Naive thymus-derived CD8-positive, alpha-beta T cell (primary cell): ENCODE measurements at regions not wholly inside any gene's neighbourhood (a gene's known extent, or its start where the extent isn't known, plus 50 kb on each side); places are given as distances from the start of the nearest gene placed in this dataset.
"Not testable (repeated sequence)": the region's sequence is repeated elsewhere in the genome, so short reads cannot be mapped to it uniquely, and the experiment has no call there.

Experiments
- ATAC-seq, 2 donors: fragments of 150-1000 bp; cut with Tn5 transposase in 1 of 2; sonication (Bioruptor Pico), chemical (Tn5 transposase) in 1 of 2; 1 replicate in 1 of 2; 2 replicates in 1 of 2; pipeline ENCODE4 v1.10.0; 2021; ENCODE audit warnings: mild to moderate bottlenecking in 2 of 2, moderate library complexity in 2 of 2
- POLR2A ChIA-PET: fragments of 350-600 bp; sonication (Branson Sonifier 250); formaldehyde crosslinking; loops from one replicate; lab custom pipeline; 2021; ENCODE audit warnings: antibody characterized with exemption; lab: Charles Lee
- DNase-seq, 10 donors: peaks; one replicate each; pipeline versions ENCODE4 v3.0.0 to v3.0.0-alpha.2; 2020 to 2022
- H3K27ac Mint-ChIP-seq, 10 donors: one replicate each; pipeline ENCODE4 v1.8.0; 2020 to 2022; ENCODE audit warnings: mild to moderate bottlenecking in 10 of 10, mixed read lengths in 10 of 10, moderate library complexity in 4 of 10, inconsistent platforms in 1 of 10
- H3K27me3 Mint-ChIP-seq, 5 donors: one replicate each; pipeline ENCODE4 v1.8.0; 2021 to 2022; ENCODE audit warnings: mixed read lengths in 5 of 5
- H3K36me3 Mint-ChIP-seq, 3 donors: one replicate each; pipeline ENCODE4 v1.8.0; 2020 to 2022; ENCODE audit warnings: mixed read lengths in 3 of 3, mild to moderate bottlenecking in 2 of 3, inconsistent platforms in 1 of 3
- H3K4me1 Mint-ChIP-seq, 4 donors: one replicate each; pipeline ENCODE4 v1.8.0; 2021 to 2022; ENCODE audit warnings: mixed read lengths in 4 of 4
- H3K4me3 Mint-ChIP-seq, 10 donors: one replicate each; pipeline ENCODE4 v1.8.0; 2020 to 2022; ENCODE audit warnings: mild to moderate bottlenecking in 10 of 10, mixed read lengths in 10 of 10, moderate library complexity in 6 of 10, inconsistent platforms in 1 of 10
- H3K9me3 Mint-ChIP-seq, 9 donors: one replicate each; pipeline ENCODE4 v1.8.0; 2020 to 2022; ENCODE audit warnings: mixed read lengths in 9 of 9, mild to moderate bottlenecking in 3 of 9, inconsistent platforms in 1 of 9, moderate library complexity in 1 of 9

DNA sequence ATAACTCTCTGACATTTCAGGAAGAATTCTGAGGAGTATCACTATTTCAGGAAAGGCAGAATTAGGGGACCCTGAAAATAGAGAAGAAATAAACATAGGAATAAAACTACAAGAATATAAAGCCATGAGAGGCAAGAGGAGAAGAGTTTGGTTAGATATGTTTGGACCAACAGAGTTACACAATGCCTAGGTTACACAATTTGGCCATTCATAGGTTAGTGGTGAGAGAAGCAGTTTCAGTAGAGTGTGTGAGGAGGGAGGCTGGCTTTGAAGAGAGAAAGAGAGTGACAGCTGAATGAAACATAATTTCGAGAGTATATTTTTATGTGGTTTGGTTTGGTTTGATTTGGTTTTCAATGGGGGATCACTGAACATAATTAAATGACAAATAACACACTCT lies 783.2 kb upstream of the LRRN3 start:
- no peak overlapping the region for H3K27ac Mint-ChIP-seq
- ATAC-seq (no peak), DNase-seq (no peak)
- no peaks in the 10 kb centered on the region for H3K27me3 Mint-ChIP-seq
- H3K36me3 Mint-ChIP-seq = peaks cover 0 to 3% (median 0%) of the 10 kb centered on the region in 3 donors
- H3K4me3 Mint-ChIP-seq = no peak overlapping the region
- H3K9me3 Mint-ChIP-seq = peaks cover 0 to 13% (median 0%) of the 10 kb centered on the region in 9 donors
- POLR2A ChIA-PET = no interaction called here
- no peaks in the 10 kb centered on the region for H3K4me1 Mint-ChIP-seq

DNA sequence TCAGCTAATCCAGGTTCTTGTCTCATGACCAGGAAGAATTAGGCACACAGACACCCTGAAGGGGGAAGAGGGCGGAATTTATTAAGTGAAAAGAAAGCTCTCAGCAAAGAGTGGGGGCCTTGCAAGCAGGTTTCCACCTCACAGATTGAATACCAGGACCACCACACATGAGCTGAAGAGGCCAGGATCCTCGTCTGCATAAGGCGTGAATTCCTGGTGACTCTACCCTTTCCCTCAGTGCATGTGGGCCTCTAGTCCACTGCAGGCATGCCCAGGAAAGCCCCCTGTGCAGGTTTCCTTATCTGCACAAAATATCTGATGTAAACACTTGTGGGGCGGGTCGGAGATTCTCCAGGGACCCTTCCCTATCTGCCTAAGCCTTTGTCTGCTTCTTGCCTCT lies 782.1 kb upstream of the LRRN3 start:
- H3K4me1 Mint-ChIP-seq = no peaks in the 10 kb centered on the region
- peaks cover 0 to 13% (median 0%) of the 10 kb centered on the region in 9 donors for H3K9me3 Mint-ChIP-seq
- POLR2A ChIA-PET = no interaction called here
- no peak for DNase-seq
- H3K4me3 Mint-ChIP-seq = no peak overlapping the region
- H3K27me3 Mint-ChIP-seq = no peaks in the 10 kb centered on the region
- no peak for ATAC-seq
- peaks cover 0 to 3% (median 0%) of the 10 kb centered on the region in 3 donors for H3K36me3 Mint-ChIP-seq
- H3K27ac Mint-ChIP-seq = no peak overlapping the region

DNA sequence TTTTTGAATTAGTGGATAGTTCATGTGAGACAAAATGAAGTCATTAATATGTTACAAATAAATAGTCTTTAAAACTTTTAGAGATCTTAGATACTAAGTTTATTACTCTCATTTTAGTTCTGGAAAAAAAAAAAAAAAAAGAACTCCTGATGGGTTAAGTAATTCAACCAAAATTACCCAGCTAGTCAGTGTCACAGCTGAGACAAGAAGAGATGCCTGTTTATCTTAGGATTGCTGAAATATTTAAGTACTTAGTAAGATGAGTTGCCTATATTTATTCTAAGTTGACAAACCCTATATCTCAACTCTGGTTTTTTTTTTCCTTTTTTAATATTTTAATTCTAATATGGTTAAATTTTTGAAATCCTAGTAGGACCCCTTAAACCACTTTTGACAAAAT lies 781.0 kb upstream of the LRRN3 start:
- peaks cover 0 to 13% (median 0%) of the 10 kb centered on the region in 9 donors for H3K9me3 Mint-ChIP-seq
- DNase-seq (no peak), ATAC-seq (no peak)
- peaks cover 0 to 3% (median 0%) of the 10 kb centered on the region in 3 donors for H3K36me3 Mint-ChIP-seq
- H3K4me3 Mint-ChIP-seq = no peak overlapping the region
- H3K4me1 Mint-ChIP-seq = peaks cover 0 to 3% (median 0%) of the 10 kb centered on the region in 4 donors
- H3K27me3 Mint-ChIP-seq = no peaks in the 10 kb centered on the region
- H3K27ac Mint-ChIP-seq = no peak overlapping the region
- POLR2A ChIA-PET = no interaction called here

DNA sequence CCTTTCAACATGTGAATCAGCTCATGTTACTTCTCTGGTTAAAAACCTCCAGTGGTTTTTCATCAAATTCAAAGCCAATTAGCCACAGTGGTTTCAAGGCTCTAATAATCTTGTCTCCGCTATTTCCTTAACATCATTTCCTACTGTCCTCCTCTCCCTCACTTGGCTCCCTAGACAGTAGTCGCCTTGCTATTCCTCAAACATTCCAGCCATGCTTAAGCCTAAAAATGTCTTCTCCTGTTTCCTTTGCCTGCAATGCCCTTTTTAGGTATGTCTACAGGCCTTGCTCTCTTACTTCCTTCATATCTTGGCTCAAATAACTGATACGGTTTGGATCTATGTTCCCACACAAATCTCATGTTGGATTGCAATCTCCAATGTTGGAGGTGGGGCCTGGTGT lies 779.4 kb upstream of the LRRN3 start:
- POLR2A ChIA-PET = no interaction called here
- Mint-ChIP-seq H3K9me3 (peaks cover 0 to 13% (median 0%) of the 10 kb centered on the region in 9 donors), H3K4me3 (no peak overlapping the region), H3K27me3 (no peaks in the 10 kb centered on the region), H3K4me1 (peaks cover 0 to 3% (median 0%) of the 10 kb centered on the region in 4 donors), H3K27ac (no peak overlapping the region), H3K36me3 (peaks cover 0 to 3% (median 0%) of the 10 kb centered on the region in 3 donors)
- DNase-seq = no peak
- ATAC-seq = no peak

DNA sequence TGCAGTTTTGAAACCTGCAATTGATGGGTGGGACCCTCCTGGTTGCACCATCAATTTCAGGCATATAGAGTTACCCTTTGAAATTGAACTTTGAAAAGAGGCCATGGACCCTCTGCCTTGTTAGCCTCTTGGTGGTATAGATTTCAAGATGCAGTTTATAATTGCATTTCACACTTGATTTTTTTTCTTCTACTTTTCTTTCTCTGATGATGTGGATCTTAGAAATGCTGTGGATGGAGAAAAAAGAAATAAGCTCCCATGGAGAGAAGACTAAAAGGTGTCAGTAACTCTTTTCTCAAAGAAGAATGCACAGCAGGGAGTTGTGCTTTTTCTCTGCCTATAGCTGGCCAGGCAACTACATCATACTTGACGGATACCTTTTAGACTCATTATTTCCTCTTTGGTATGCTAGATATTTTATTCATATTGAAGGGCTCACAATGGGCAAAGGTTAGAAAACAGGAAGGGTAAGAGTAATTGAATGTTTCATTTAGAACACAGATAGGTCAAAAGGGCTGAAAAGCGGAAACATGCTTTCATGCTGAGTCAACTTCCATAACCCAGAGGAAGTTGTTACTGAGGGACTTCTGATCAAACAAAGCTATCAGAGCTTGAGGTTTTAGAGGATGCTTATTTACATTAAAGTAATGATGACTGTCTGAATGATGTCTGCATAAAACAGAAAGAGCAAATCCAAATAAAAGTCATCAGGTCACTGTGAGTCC lies 773.2 kb upstream of the LRRN3 start:
- H3K27me3 Mint-ChIP-seq = peaks cover 0 to 1% (median 0%) of the 10 kb centered on the region in 5 donors
- DNase-seq = no peak

GRCh38 chr7:110320285-110320684 lies 770.6 kb upstream of the LRRN3 start:
- H3K9me3 Mint-ChIP-seq = peaks cover 0 to 16% (median 10%) of the 10 kb centered on the region in 9 donors
- H3K4me1 Mint-ChIP-seq, H3K27me3 Mint-ChIP-seq, H3K4me3 Mint-ChIP-seq, H3K27ac Mint-ChIP-seq, ATAC-seq, POLR2A ChIA-PET, DNase-seq: not testable (repeated sequence)
- peaks cover 0 to 10% (median 0%) of the 10 kb centered on the region in 3 donors for H3K36me3 Mint-ChIP-seq

More for the DNA sequence above, 773.2 kb upstream of the LRRN3 start:
- POLR2A ChIA-PET = no interaction called here
- no peak for ATAC-seq
- Mint-ChIP-seq H3K4me1 (peaks cover 0 to 3% (median 1%) of the 10 kb centered on the region in 4 donors), H3K36me3 (peaks cover 0 to 10% (median 0%) of the 10 kb centered on the region in 3 donors), H3K9me3 (peaks cover 0 to 16% (median 10%) of the 10 kb centered on the region in 9 donors), H3K27ac (no peak overlapping the region), H3K4me3 (no peak overlapping the region)

DNA sequence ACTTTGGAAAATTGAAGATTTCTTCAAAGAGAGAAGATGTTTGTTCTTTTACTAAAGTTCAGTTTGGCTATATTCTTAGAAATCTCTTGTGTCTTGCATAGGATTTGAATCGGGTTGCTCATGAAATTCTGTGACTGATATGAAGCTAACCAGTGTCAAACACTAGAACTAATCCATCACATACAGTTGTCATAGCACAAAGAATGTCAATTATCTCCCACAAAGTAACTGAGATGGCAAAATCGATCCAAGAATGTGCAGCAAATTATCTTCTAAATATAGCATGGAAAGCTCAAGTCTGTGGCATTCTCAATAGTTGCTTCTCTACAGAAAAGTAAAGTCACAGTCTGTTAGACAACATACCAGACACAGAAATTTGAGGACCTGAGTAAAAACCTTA lies 768.1 kb upstream of the LRRN3 start:
- ATAC-seq = no peak
- DNase-seq = no peak

DNA sequence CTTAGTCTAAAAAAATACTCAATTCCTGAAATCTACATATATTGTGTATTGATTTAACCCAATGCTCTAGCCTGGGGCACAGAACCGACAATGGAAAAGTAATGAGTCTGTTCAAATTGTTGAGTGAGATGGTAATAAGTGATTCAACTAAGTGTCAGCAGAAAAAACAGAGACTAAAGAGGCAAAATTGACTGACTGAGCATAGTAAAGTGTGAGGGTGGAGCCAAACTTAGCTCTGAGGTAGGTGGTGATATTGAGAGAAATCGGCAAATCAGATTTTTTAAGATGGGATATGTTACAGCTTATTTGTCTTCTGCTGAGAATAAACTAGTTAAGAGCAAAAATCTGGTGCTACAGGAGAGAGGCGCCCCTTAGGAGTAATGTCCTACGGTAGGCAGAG lies 764.0 kb upstream of the LRRN3 start:
- H3K36me3 Mint-ChIP-seq = no peaks in the 10 kb centered on the region
- no peak for DNase-seq
- H3K4me1 Mint-ChIP-seq = no peaks in the 10 kb centered on the region
- no peak overlapping the region for H3K4me3 Mint-ChIP-seq
- no peak for ATAC-seq
- H3K9me3 Mint-ChIP-seq = peaks cover 0 to 2% (median 0%) of the 10 kb centered on the region in 9 donors
- no peaks in the 10 kb centered on the region for H3K27me3 Mint-ChIP-seq
- H3K27ac Mint-ChIP-seq = no peak overlapping the region
- POLR2A ChIA-PET = no interaction called here

More for the DNA sequence above, 768.1 kb upstream of the LRRN3 start:
- Mint-ChIP-seq H3K27ac (no peak overlapping the region), H3K4me1 (peaks cover 0 to under 1% (median 0%) of the 10 kb centered on the region in 4 donors), H3K9me3 (peaks cover 0 to 16% (median 9%) of the 10 kb centered on the region in 9 donors), H3K36me3 (peaks cover 0 to 10% (median 0%) of the 10 kb centered on the region in 3 donors), H3K27me3 (no peaks in the 10 kb centered on the region), H3K4me3 (no peak overlapping the region)
- POLR2A ChIA-PET = no interaction called here

DNA sequence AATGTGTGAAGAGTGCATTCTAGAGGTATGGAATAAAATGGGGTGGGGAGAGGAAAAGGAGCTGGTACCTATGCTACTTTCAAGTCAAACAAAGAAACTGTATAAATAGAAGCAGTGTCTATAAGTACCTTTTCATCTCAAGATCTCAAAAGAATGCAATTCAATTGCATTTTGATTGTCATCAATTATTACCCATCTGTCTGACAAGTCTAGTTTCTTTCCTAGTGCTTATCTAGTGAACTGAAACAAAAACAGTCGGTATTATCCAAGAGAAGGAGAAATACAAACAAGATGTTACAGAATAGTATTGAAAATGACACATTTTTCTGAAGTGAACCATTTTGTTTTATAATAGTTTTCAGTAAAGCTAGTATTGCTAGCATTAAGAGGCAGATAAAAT lies 754.5 kb upstream of the LRRN3 start:
- H3K4me1 Mint-ChIP-seq = no peaks in the 10 kb centered on the region
- DNase-seq = no peak
- H3K4me3 Mint-ChIP-seq = no peak overlapping the region
- POLR2A ChIA-PET = no interaction called here
- H3K9me3 Mint-ChIP-seq = peaks cover 0 to 5% (median 2%) of the 10 kb centered on the region in 9 donors
- ATAC-seq = no peak
- no peaks in the 10 kb centered on the region for H3K36me3 Mint-ChIP-seq
- no peaks in the 10 kb centered on the region for H3K27me3 Mint-ChIP-seq
- H3K27ac Mint-ChIP-seq = no peak overlapping the region

DNA sequence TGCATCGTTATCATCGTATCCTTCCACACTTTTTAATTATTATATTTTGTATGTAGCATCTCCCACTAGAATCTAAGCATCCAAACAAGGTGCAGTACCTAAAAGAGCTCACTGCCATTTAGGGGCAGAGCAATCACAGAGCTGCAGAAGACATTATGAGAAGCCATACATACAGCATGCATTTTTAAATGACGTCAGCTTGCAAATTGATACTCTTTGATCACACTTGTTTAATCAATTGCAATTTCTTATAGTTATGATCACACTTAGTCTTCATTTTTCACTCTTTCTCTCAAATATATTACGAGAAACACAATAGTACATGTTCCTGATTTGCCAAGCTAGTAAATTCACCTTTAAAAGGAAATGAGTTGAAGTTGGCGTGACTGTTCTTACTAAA lies 753.3 kb upstream of the LRRN3 start:
- H3K36me3 Mint-ChIP-seq = no peaks in the 10 kb centered on the region
- no peak overlapping the region for H3K4me3 Mint-ChIP-seq
- H3K27ac Mint-ChIP-seq = no peak overlapping the region
- H3K27me3 Mint-ChIP-seq = peaks cover 0 to 3% (median 0%) of the 10 kb centered on the region in 5 donors
- H3K4me1 Mint-ChIP-seq = no peaks in the 10 kb centered on the region
- POLR2A ChIA-PET = no interaction called here
- DNase-seq = no peak
- H3K9me3 Mint-ChIP-seq = peaks cover 0 to 5% (median 2%) of the 10 kb centered on the region in 9 donors
- ATAC-seq = no peak

DNA sequence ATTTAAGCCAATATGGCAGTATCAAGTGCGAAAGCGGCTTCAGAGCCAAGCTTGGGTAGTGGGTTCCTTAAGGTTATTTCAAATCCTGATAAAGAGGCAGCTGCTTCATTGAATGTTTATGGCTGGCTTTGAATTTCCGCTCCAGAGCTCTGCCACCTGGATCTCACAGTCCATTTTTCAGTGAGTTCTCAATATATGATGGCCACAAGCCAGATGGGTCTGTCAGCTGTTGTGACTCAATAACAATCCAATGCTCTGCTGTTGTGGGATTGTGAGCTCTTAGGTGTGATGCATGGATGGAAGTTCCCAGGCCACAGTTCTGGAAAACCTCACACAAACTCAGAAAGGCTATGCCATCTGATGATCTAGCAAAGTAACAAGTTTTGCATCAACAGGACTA lies 743.8 kb upstream of the LRRN3 start:
- H3K4me3 Mint-ChIP-seq = no peak overlapping the region
- peaks cover 0 to 3% (median 0%) of the 10 kb centered on the region in 5 donors for H3K27me3 Mint-ChIP-seq
- POLR2A ChIA-PET = no interaction called here
- no peak for ATAC-seq
- H3K36me3 Mint-ChIP-seq = peaks cover 0 to 4% (median 0%) of the 10 kb centered on the region in 3 donors
- H3K9me3 Mint-ChIP-seq = peaks cover 0 to 11% (median 4%) of the 10 kb centered on the region in 9 donors
- no peak for DNase-seq
- H3K4me1 Mint-ChIP-seq = peaks cover 0 to 2% (median 0%) of the 10 kb centered on the region in 4 donors
- no peak overlapping the region for H3K27ac Mint-ChIP-seq

GRCh38 chr7:110356438-110356837 lies 734.5 kb upstream of the LRRN3 start:
- no peak overlapping the region for H3K27ac Mint-ChIP-seq
- no peak for ATAC-seq
- peaks cover 0 to 2% (median 0%) of the 10 kb centered on the region in 3 donors for H3K36me3 Mint-ChIP-seq
- H3K9me3 Mint-ChIP-seq = peaks cover 0 to 19% (median 5%) of the 10 kb centered on the region in 9 donors
- H3K4me1 Mint-ChIP-seq = no peaks in the 10 kb centered on the region
- H3K27me3 Mint-ChIP-seq = peaks cover 0 to 5% (median 0%) of the 10 kb centered on the region in 5 donors
- no peak overlapping the region for H3K4me3 Mint-ChIP-seq
- POLR2A ChIA-PET = no interaction called here
- DNase-seq = no peak

GRCh38 chr7:110358028-110358427 lies 732.9 kb upstream of the LRRN3 start:
- ATAC-seq (no peak), DNase-seq (no peak)
- Mint-ChIP-seq H3K27ac (no peak overlapping the region), H3K4me1 (no peaks in the 10 kb centered on the region), H3K36me3 (no peaks in the 10 kb centered on the region), H3K4me3 (no peak overlapping the region), H3K9me3 (peaks cover 0 to 19% (median 2%) of the 10 kb centered on the region in 9 donors), H3K27me3 (peaks cover 0 to 5% (median 0%) of the 10 kb centered on the region in 5 donors)
- POLR2A ChIA-PET = no interaction called here
